Stomach (tissue), 8 donors: ENCODE measurements at regions not wholly inside any gene's neighbourhood (a gene's known extent, or its start where the extent isn't known, plus 50 kb on each side); places are given as distances from the start of the nearest gene placed in this dataset.

Source experiments
- DNase-seq, 2 donors: peaks; one replicate each; pipeline versions ENCODE4 v3.0.0 to v3.0.0-alpha.2; 2013 to 2019
- H3K27ac ChIP-seq, 5 donors: fragments of 200-600 bp in 4 of 5; sonication (generic) in 4 of 5; one replicate each; pipeline ENCODE4 v1.5.1; 2013 to 2019; ENCODE audit warnings: mild to moderate bottlenecking in 1 of 5, moderate library complexity in 1 of 5
- H3K27me3 ChIP-seq, 3 donors: fragments of 200-600 bp; sonication (generic); one replicate each; pipeline ENCODE4 v1.5.1; 2017 to 2019; ENCODE audit warnings: mixed run types in 1 of 3
- H3K36me3 ChIP-seq, 4 donors: fragments of 200-600 bp; sonication (generic); 1 replicate in 3 of 4; 2 replicates in 1 of 4; pipeline ENCODE4 v1.5.1; 2016 to 2019
- H3K4me1 ChIP-seq, 4 donors: fragments of 200-600 bp; sonication (generic); one replicate each; pipeline ENCODE4 v1.5.1; 2016 to 2019
- H3K4me3 ChIP-seq, 4 donors: fragments of 200-600 bp; sonication (generic) in 3 of 4; one replicate each; pipeline ENCODE4 v1.5.1; 2016 to 2019; ENCODE audit warnings: mild to moderate bottlenecking in 1 of 4
- H3K9me3 ChIP-seq, 4 donors: fragments of 200-600 bp; sonication (generic); one replicate each; pipeline ENCODE4 v1.5.1; 2016 to 2019
- CTCF ChIP-seq, 7 experiments: fragments of 450-650 bp in 4 of 7; fragments of 200-600 bp in 3 of 7; sonication (generic) in 3 of 7; IDR thresholded peaks; one replicate each; pipeline ENCODE4 v1.5.1; 2016 to 2019; ENCODE audit warnings: antibody characterized with exemption in 7 of 7, control low read depth in 2 of 7, mild to moderate bottlenecking in 1 of 7
- EP300 ChIP-seq: sonication (generic); formaldehyde crosslinking; IDR thresholded peaks from one replicate; pipeline ENCODE4 v1.6.1; 2017; ENCODE audit warnings: antibody characterized with exemption
- POLR2A ChIP-seq, 4 donors: fragments of 450-650 bp; IDR thresholded peaks; one replicate each; pipeline ENCODE4 v1.6.1; 2016; ENCODE audit warnings: antibody characterized with exemption in 4 of 4, control low read depth in 2 of 4, mild to moderate bottlenecking in 1 of 4, moderate library complexity in 1 of 4
- POLR2AphosphoS5 ChIP-seq, 3 donors: sonication (generic); formaldehyde crosslinking; IDR thresholded peaks; one replicate each; pipeline ENCODE4 v1.6.1; 2016; ENCODE audit warnings: antibody characterized with exemption in 3 of 3
- WGBS, 5 donors: extraction: QIAGEN DNeasy Blood & Tissue Kit in 3 of 5; methylation state at CpG; one replicate each; pipeline versions ENCODE4 v1.1.5 to v1.1.7; 2013 to 2018; 5-methylcytosine and 5-hydroxymethylcytosine counted together
- intact Hi-C: fragments of 100-400 bp; cut with DNase I; formaldehyde crosslinking; loops from one replicate; pipeline ENCODE4 v1.15.1; 2023; ENCODE audit warnings: low total_unique reads
- donor health status: healthy with polysubstance abuse.
- donor health status: Bipolar disorder and iron deficiency.
- donor health status: healthy.

GRCh38 chr2:147460155-147460554 lies 384.7 kb upstream of the ACVR2A start:
- no peak overlapping the region for H3K27ac ChIP-seq
- intact Hi-C loops, result no loop called here
- DNase-seq, result no peak

DNA sequence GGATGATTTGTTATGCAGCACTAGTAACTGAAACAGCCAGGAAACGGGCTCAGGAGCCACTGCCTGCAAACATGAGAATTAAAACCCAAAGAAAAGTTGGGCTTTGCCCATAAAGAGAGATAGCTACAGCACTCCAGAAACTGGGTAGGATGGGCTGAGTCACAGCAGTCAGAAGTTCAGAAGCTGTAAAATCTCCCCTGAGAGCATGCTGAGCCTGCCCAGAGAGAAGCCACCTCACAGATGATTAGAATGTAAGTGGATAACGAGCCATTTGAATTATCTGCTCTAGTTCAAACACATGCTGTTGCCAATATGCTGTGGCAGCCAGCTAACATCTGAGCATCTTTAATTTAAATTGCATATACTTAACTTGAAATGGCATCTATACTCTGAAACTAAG lies 388.1 kb upstream of the ACVR2A start:
- Histone ChIP-seq H3K9me3 (no peaks in the 10 kb centered on the region), H3K4me1 (no peaks in the 10 kb centered on the region), H3K36me3 (no peaks in the 10 kb centered on the region), H3K4me3 (no peak overlapping the region), H3K27ac (no peak overlapping the region), H3K27me3 (no peaks in the 10 kb centered on the region)
- WGBS, 5 donors, result 74 to 81% (median 79%) methylated on average over 2 of the region's 2 CpGs
- DNase-seq, result no peak
- intact Hi-C loops, result no loop called here
- TF ChIP-seq POLR2AphosphoS5 (IDR thresholded peaks at IDR 0.05), result no peak
- TF ChIP-seq EP300, result no peak
- TF ChIP-seq CTCF (IDR thresholded peaks at IDR 0.05), result no peak
- no peak for TF ChIP-seq POLR2A (IDR thresholded peaks at IDR 0.05)

More at GRCh38 chr2:147460155-147460554, 384.7 kb upstream of the ACVR2A start:
- Histone ChIP-seq H3K4me3 (no peak overlapping the region), H3K36me3 (no peaks in the 10 kb centered on the region), H3K4me1 (no peaks in the 10 kb centered on the region), H3K9me3 (no peaks in the 10 kb centered on the region), H3K27me3 (no peaks in the 10 kb centered on the region)
- TF ChIP-seq POLR2AphosphoS5 (IDR thresholded peaks at IDR 0.05), result no peak
- TF ChIP-seq CTCF (IDR thresholded peaks at IDR 0.05), result no peak
- no peak for TF ChIP-seq POLR2A (IDR thresholded peaks at IDR 0.05)
- TF ChIP-seq EP300, result no peak
- WGBS, 5 donors, result 87 to 96% (median 91%) methylated on average over 1 of the region's 1 CpG

- H3K4me1 ChIP-seq, result peaks cover 0 to 12% (median 4%) of the 10 kb centered on the region in 4 donors
- no peaks in the 10 kb centered on the region for H3K36me3 ChIP-seq
- no peaks in the 10 kb centered on the region for H3K27me3 ChIP-seq
- intact Hi-C loops, result no loop called here
- WGBS, 5 donors, result 53 to 65% (median 56%) methylated on average over 3 of the region's 3 CpGs
- H3K27ac ChIP-seq, result no peak overlapping the region
- DNase-seq, result no peak
- H3K4me3 ChIP-seq, result no peak overlapping the region
- TF ChIP-seq CTCF (IDR thresholded peaks at IDR 0.05) (no peak), EP300 (no peak), POLR2AphosphoS5 (IDR thresholded peaks at IDR 0.05) (no peak), POLR2A (IDR thresholded peaks at IDR 0.05) (no peak)
- no peaks in the 10 kb centered on the region for H3K9me3 ChIP-seq
Measured at GRCh38 chr2:147451902-147452515, 392.8 kb upstream of the ACVR2A start.

DNA sequence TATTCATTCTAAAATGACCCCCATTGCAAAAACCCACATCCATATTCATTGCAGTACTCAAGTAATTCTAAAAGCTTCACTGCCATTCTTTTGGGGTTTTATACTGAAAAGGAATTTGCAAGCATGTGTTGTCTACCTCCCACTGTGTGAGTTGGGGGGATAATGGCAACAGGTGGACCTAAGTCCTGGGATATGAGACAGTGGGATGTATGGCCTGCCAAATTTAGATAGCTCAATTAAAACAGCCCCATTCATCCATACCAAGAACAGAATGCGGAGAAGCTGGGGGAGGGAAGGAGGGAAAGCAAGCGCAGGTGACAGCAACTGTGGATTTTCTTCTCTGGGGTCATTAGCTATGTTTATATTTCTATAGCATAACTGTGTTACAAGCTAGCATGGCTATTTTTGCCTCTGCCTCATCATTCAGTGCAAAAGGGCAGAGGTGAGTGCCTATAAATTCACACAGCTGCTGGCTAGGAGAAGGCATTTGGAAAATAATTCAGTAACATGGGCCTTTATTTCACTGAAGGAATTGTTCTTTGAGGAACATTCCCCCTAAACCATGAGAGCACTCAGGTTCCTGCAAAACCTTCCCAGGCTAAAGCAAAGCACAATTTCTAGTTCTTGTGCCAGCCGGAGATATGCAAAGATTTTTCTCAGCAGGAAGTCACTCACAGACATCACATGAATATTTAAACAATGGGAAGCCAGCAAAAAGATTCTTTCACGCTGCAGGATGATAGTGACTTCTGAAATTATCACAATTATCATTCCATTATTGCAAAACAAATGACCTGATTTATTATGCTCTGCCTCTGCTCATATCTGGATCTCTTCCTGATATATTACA lies 393.9 kb upstream of the ACVR2A start:
- no peak for DNase-seq
- Histone ChIP-seq H3K4me1 (peaks cover 0 to 12% (median 4%) of the 10 kb centered on the region in 4 donors), H3K9me3 (no peaks in the 10 kb centered on the region), H3K27me3 (no peaks in the 10 kb centered on the region), H3K36me3 (no peaks in the 10 kb centered on the region), H3K4me3 (no peak overlapping the region), H3K27ac (no peak overlapping the region)
- 76 to 87% (median 82%) methylated on average over 4 of the region's 4 CpGs for WGBS, 5 donors
- intact Hi-C loops, result no loop called here
- no peak for TF ChIP-seq POLR2AphosphoS5 (IDR thresholded peaks at IDR 0.05)
- no peak for TF ChIP-seq POLR2A (IDR thresholded peaks at IDR 0.05)
- TF ChIP-seq EP300, result no peak
- TF ChIP-seq CTCF (IDR thresholded peaks at IDR 0.05), result no peak
